GM21360 (cell line): ENCODE measurements at regions not wholly inside any gene's neighbourhood (a gene's known extent, or its start where the extent isn't known, plus 50 kb on each side); places are given as distances from the start of the nearest gene placed in this dataset.

Experiments used
- ATAC-seq: cut with Tn5 transposase; IDR thresholded peaks from one replicate; pipeline ENCODE4 v1.9.1; 2021; ENCODE audit warnings: mild to moderate bottlenecking, moderate library complexity; ENCODE audit not compliant: unreplicated experiment

DNA sequence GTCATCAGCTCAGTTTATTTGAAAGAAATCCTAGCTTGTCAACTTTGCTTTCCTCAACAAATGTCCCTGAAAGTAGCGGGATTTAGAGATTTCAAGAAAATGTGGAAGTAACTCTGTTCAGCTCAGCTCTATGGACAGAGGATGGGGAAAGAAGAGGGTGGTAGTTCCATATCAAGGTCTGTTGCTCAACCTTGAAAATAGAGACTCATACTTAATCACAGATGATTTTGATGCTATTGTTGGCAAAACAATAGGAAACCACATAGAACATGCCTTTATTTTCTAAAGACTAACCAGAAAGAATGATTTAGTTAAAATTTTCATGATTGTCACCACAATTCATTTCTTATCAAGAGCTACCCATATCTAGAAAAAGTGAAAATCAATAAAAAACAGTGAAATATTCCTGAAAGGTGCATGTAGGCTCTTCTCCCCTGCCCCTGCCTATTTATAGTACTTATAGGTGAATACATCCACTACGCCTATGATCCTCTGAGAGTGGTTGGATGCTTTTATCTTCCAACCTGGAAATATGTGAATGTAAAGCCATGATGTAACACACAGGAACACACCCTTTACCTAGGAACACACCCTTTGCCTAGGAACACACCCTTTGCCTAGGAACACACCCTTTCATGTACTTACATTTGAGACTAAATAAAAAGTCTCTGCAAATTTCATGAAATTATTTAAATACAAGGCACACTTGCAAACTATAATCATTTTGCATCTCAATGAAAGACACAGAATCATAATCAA, 65.8 kb downstream of the ETAA1 start:
- ATAC-seq, result no peak

GRCh38 chr2:67463810-67464209, 66.7 kb downstream of the ETAA1 start:
- ATAC-seq, result no peak

GRCh38 chr2:67465623-67466022, 68.5 kb downstream of the ETAA1 start:
- ATAC-seq, result no peak

GRCh38 chr2:67466734-67467133, 69.6 kb downstream of the ETAA1 start:
- no peak for ATAC-seq

GRCh38 chr2:67471681-67472080, 74.5 kb downstream of the ETAA1 start:
- ATAC-seq, result no peak

GRCh38 chr2:67476809-67477790, 80.0 kb downstream of the ETAA1 start:
- ATAC-seq, result no peak

- ATAC-seq, result no peak
These were observed 82.1 kb downstream of the ETAA1 start for GRCh38 chr2:67479261-67479660.

- ATAC-seq, result no peak
These were observed 88.3 kb downstream of the ETAA1 start for GRCh38 chr2:67485431-67485830.

- no peak for ATAC-seq
These were observed 89.1 kb downstream of the ETAA1 start for GRCh38 chr2:67486041-67486796.

DNA sequence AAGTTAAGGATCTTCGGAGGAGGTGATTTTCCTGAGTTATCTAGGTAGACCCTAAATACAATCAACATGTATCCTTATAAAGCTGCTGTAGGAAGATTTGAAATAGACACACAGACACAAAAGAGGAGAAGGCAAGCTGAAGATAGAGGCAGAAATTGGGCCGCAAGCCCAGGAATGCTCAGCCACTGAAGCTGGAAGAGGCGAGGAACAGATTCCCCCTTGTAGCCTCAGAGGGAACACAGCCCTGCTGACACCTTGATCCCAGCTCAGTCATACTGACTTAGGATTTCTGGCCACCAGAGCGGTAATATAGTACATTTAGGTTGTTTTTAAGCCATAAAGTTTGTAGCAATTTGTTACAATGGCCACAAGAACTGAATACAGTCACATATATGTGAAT, 90.9 kb downstream of the ETAA1 start:
- no peak for ATAC-seq

- no peak for ATAC-seq
These were observed 92.3 kb downstream of the ETAA1 start for GRCh38 chr2:67489396-67489795.

DNA sequence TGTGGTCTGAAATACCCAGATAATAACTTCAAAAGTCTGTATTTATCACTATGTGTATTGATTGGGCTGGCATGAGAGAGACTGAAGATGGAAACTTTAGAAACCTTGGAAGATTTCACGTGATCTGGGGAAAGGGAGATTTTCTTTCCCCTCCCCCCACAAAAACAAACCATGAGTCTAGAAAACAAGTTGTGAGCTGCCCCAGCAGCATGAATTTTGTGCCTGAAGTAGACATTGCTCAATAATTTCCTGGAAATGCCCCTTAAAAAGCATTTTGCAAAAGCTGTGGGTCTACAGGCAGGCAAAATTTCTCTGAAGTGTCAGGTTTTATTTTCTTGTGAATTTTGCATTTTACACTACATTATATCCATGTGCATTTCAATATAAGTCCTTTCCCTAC, 101.8 kb downstream of the ETAA1 start:
- no peak for ATAC-seq

- no peak for ATAC-seq
These were observed 102.9 kb downstream of the ETAA1 start for GRCh38 chr2:67499989-67500388.

GRCh38 chr2:67500541-67500940, 103.4 kb downstream of the ETAA1 start:
- ATAC-seq, result no peak

- ATAC-seq, result no peak
These were observed 105.4 kb downstream of the ETAA1 start for GRCh38 chr2:67502346-67503065.

- ATAC-seq, result no peak
These were observed 106.1 kb downstream of the ETAA1 start for GRCh38 chr2:67503066-67503795.

DNA sequence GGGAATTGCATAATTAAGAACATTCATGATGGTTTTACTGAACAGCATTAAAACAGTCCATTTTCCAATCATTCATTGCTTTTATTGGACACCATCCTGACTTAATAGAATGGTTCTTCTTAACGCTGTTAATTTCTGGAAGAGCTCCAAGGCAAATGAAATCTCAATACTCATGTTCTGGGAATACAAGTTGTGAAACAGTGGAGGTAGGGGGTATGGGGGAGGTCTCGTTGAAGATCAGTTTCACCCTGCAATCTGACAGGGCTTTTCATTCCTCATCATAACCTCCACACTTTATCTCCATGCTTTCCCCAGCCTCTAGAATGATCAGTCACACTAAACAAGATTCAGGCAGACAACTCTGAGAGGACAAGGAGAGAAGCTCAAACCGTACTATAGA, 113.6 kb downstream of the ETAA1 start:
- ATAC-seq, result no peak

DNA sequence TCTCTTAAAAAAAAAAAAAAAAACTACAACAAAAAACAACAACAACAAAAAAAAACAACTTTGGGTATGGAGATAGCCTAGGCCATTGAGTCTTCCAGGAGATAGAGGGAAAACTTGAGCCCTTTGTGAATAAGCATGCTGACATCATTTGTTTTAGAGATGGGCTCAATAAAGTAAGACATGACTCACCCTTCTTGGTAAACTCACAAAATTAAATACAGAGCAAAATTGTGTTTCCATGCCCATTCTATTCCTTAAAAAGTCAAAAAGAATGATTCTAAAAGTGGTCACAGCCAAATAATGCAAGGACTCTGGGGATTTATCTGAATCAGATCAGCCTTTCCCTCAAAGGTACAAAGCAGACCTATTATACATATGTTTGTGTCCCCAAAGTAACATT, 117.4 kb downstream of the ETAA1 start:
- ATAC-seq, result no peak

GRCh38 chr2:67515056-67515455, 117.9 kb downstream of the ETAA1 start:
- no peak for ATAC-seq

DNA sequence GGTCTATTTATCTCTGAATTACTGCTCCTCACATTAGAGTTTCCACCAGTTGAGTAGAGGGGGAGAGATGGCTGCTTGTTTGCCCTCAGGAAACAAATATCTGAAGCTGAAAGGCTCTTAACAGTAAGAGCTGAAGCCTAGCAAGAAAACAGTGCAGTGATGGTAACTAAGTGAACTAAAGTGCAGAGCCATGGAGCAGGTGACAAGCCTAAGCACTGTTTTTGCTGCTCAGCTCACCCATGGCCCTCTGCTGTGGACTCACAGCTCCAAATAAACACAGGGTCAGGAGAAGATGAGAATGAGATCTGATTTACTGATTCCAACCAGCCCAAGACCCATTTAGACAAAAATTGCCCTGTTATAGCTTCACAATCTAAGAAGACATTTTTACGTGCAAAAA, 118.4 kb downstream of the ETAA1 start:
- ATAC-seq, result no peak
